HG03442 (cell line): ENCODE measurements at regions not wholly inside any gene's neighbourhood (a gene's known extent, or its start where the extent isn't known, plus 50 kb on each side); places are given as distances from the start of the nearest gene placed in this dataset.

Experiments
- ATAC-seq: cut with Tn5 transposase; IDR thresholded peaks from one replicate; pipeline ENCODE4 v1.9.1; 2021; ENCODE audit warnings: mild to moderate bottlenecking, moderate library complexity; ENCODE audit not compliant: unreplicated experiment

DNA sequence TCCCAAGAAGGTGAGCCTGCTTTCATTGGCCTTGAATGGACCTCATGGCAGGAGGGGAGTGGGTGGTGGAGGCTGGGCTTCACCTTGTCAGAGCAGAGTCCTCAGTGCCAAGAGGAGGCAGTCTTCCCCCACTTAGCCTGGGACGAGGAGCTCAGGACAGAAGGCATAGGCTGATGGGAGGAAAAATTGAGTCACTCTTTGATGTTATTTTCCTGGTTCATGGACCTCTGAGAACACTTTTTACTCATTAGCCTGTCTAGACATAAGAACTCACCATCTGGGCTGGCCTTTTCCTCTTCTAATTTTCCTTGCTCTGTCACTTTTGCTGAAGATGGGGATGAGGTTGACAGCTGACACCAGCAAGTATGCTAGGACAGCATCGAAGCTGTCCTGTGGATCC lies 225.7 kb upstream of the TNP1 start:
- ATAC-seq: no peak

DNA sequence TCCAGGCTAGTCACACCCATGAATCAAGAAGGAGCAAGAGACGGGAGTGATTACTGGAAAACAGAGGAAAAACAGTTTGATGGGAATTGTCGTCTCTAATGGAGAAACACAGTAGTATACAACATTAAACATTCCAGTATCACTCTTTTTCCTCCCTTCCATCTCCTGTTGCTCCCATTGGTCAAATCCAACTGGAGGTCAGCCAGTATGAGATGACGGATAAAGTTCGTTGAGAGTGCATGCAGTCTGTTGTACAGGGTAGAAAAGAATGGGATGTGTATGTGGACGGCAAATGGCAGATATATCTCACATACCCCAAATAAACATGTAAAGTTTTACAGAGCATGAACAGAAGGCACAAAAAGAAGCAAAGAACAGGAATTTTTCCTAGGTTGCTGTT lies 221.9 kb upstream of the TNP1 start:
- ATAC-seq: no peak

DNA sequence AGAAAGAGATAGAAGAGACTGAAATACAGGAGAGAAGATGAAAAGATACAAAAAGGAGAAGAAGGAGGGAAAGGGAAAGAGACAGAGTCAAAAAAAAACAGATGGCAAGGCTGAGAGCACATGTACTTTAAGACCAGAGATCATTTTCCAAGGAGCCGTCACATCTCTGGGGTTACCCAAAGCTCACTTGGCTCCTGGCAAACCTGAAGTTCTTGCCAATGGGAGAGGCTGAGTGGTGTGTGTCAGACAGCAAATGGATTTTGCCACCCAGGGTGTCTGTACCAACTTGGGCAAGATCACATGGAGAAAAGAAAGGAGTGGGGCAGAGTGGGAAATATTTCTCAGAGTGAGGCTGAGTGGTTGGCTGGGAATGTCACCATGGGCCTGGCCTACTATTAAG lies 219.3 kb upstream of the TNP1 start:
- ATAC-seq: no peak

GRCh38 chr2:217077831-217078407 lies 218.1 kb upstream of the TNP1 start:
- ATAC-seq: no peak

- no peak for ATAC-seq
Measured at GRCh38 chr2:217076657-217077232, 216.9 kb upstream of the TNP1 start.

GRCh38 chr2:217076058-217076435 lies 216.2 kb upstream of the TNP1 start:
- ATAC-seq: no peak

DNA sequence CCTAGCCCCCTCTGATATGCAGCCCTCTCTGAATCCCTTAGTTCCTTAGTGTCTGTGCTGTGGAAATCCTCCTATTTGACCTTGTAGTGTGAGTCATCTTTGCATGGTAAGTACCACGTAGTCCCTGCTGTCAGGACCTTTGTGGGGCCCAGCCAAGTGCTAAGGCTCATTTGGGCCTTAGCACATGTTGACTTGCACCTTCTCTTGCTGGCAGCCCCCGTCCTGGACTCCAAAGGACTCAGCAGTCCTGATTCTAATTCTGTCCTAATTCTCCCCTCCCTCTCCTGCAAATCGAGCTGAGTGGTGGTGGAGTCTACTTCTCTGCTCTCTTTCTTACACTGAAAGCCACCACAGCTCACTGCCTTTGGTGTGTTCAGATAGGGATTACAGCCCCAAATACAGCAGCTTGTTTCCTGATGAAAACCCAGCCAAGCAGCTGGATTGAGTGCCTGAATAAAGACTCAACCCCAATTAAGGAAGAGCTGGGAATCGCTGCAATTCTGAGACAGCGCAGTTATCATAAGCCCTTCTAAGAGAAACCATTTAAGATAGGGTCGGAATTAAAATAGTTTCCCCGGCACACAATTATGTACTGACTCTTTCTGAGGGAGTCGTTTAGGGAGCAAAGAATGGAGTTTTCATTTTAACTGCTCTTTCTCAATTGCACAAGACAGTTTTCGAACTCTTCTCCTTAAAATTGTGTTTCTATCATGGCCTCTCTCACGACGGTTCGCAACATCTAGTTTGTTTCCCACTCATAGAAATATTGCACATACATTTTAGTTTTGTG lies 215.6 kb upstream of the TNP1 start:
- ATAC-seq: no peak

- no peak for ATAC-seq
Measured at GRCh38 chr2:217074576-217075255, 214.9 kb upstream of the TNP1 start.

GRCh38 chr2:217071416-217071815 lies 211.6 kb upstream of the TNP1 start:
- no peak for ATAC-seq

GRCh38 chr2:217070611-217071010 lies 210.7 kb upstream of the TNP1 start:
- no peak for ATAC-seq

GRCh38 chr2:217070043-217070430 lies 210.2 kb upstream of the TNP1 start:
- ATAC-seq: no peak

DNA sequence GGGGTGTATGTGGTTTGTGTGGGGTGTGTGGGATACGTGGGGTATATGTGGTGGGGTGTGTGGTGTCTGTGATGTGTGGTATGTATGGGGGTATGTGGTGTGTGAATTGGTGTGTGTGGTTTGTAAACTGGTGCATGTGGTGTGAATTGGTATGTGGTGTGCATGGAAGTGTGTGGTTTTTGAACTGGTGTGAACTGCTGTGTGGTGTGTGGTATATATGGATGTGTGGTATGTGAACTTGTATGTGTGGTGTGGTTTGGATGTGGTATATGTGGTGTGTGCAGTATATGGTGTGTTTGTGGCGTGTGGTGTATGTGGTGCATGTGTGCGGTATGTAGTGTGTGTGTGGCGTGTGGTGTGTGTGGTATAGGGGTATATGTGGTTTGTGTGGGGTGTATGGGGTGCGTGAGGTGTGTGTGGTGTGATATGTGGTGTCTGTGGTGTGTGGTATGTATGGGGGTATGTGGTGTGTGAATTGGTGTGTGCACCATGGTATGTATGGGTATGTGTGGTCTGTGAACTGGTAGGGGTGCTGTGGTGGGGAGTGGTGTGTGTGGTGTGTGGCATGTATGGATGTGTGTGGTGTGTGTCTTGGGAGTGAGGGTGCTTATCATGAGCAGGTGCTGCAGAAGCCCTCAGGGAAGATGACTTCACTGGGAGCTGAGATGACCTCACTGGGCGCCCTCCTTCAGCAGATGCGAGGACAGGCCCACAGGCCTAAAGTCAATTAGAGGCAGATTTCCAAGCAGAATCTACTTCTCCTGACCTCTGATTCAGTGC lies 209.6 kb upstream of the TNP1 start:
- no peak for ATAC-seq

DNA sequence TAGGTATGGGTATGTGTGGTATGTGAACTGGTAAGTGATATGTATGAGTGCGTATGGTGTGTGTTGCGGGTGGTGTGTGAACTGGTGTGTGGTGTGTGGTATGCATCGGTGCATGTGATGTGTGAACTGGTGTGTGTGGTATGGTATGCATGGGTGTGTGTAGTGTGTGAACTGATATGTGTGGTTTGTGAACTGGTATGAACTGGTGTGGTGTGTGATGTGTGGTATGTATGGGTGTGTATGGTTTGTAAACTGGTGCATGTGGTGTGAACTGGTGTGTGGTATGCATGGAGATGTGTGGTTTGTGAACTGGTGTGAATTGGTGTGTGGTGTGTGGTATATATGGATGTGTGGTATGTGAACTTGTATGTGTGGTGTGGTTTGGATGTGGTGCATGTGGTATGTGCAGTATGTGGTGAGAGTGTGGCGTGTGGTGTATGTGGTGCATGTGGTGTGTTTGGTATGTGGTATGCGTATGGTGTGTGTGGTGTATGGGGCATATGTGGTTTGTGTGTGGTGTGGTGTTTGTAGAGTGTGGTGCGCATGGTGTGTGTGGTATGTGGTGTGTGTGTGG lies 208.9 kb upstream of the TNP1 start:
- no peak for ATAC-seq

DNA sequence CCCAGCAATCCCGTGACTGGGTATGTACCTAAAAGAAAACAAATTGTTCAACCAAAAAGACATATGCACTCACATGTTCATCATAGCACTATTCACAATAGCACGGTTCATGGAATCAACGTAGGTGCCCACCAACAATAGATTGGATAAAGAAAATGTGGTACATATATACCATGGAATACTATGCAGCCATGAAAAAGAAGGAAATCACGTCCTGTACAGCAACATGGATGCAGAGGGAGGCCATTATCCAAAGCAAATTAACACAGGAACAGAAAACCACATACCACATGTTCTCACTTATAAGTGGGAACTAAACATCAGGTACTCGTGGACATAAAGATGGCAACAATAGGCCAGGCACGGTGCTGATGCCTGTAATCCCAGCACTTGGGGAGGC lies 207.9 kb upstream of the TNP1 start:
- no peak for ATAC-seq

GRCh38 chr2:217066510-217067270 lies 206.8 kb upstream of the TNP1 start:
- no peak for ATAC-seq

DNA sequence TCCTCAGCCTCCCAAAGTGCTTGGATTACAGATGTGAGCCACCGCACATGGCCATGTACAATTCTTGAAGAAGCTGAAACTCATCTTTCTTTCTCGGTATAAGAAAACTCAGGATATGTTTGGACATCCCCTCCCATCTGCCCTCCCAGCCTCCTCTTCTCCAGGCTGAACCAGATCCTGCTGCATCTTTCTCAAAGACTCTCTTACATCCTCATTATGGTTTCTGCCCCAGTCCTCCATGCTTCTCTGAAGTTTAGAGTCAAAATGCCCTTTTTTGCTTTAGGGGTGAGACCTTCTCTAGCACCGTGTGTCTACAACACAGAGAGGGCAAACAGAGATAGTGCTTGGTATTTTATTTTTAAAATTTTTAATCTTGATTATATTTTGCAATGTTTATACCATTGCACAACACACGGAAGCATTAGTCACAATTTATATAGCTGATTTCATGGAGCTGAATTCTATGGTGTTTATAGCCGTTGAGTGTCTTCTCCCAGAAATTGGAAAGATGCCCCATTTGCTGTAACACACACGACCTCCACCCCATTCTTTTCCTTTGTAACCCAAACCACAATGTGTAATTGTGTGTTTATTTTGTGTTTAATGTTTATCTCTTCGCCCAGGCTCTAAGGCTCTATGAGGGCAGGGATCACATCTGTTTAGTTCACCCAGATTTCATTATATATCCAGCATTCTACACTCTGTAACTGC lies 206.0 kb upstream of the TNP1 start:
- ATAC-seq: no peak

GRCh38 chr2:217065012-217065290 lies 205.1 kb upstream of the TNP1 start:
- ATAC-seq: no peak

DNA sequence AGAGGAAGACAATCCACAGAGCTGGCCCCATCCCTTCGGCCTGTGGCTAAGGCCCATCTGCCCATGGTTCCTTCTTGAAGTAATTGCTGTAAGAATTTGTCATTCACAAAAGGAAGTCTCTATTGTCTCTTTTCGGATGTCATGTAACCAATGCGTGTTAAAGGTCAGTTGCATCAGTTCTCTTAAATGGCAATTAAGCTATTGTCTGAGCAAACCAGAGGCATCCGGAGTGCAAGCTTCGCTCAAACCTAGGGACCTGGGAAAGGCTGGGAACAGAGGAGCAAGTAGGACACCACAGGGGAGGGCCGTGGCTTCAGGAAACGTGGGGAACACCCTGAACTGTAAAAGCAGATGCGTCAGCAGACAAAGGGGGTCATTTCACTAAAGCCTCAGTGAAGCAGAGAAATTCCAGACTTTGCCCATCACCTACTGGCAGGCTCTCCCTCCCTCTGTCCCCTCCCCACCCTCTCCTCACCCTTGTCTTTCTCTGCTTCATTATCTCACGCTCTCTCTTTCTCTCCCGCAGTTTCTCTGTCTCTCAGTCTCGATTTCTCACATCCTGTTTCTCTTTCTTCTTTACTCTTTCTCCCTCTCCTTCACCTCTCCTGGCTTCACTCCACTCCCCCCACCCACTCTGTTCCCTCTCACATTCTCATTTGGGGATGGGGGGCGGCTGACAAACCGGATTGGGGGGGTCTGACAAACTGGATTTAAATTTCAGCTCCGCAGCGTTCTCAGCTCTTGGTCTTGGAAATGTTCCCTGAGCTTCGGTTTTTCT lies 204.6 kb upstream of the TNP1 start:
- no peak for ATAC-seq

DNA sequence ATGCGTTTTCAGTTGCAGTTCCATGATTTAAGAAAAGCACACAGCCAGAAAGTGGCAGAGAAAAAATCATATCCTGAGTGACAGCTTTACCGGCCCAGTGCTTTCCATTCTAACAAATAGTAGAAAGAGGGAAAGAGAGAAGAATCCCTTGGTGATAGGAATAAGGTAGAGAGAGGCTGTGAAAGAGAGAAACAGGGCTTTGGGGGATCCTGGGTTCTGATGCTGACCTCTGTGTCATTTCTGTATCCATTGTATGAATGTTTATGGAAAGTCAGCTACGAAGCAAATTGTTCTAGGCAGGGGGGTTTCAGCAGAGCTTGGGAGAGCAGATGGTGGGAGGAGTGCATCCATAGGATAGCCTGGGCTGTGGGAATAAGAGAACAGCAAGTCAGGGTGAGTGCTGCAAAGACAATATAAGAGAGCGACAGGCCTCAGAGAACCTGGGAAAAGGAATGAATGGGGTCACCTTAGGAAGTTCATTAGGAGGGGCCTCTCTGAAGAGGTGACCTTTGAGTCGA lies 203.4 kb upstream of the TNP1 start:
- no peak for ATAC-seq
